LNCaP clone FGC (cell line): ENCODE measurements at regions not wholly inside any gene's neighbourhood (a gene's known extent, or its start where the extent isn't known, plus 50 kb on each side); places are given as distances from the start of the nearest gene placed in this dataset.
"Not testable (repeated sequence)": the region's sequence is repeated elsewhere in the genome, so short reads cannot be mapped to it uniquely, and the experiment has no call there.

Experiments
- DNase-seq: peaks from one replicate; pipeline ENCODE4 v3.0.0-alpha.2; 2011; ENCODE audit warnings: low read depth
- H3K4me3 ChIP-seq: 2 replicates; pipeline ENCODE4 v1.5.1; 2011; ENCODE audit warnings: mild to moderate bottlenecking, low read depth, low read length, control low read depth
- CTCF ChIP-seq: IDR thresholded peaks from 2 replicates; pipeline ENCODE4 v1.5.1; 2012; ENCODE audit warnings: mild to moderate bottlenecking; ENCODE audit not compliant: control insufficient read depth, insufficient read depth; ENCODE audit errors: extremely low read depth

GRCh38 chr13:61884830-61885229, 469.2 kb upstream of the PCDH20 start:
- no peak overlapping the region for H3K4me3 ChIP-seq

GRCh38 chr13:61880578-61881283, 465.1 kb upstream of the PCDH20 start:
- DNase-seq: peak; percentile 13
- H3K4me3 ChIP-seq: no peak overlapping the region
- TF ChIP-seq CTCF: peak; percentile 72

More at GRCh38 chr13:61884830-61885229, 469.2 kb upstream of the PCDH20 start:
- TF ChIP-seq CTCF: no peak
- DNase-seq: no peak

- H3K4me3 ChIP-seq, DNase-seq: not testable (repeated sequence)
These were observed 462.9 kb upstream of the PCDH20 start for GRCh38 chr13:61878565-61878964.

- no peak for DNase-seq
- no peak overlapping the region for H3K4me3 ChIP-seq
- no peak for TF ChIP-seq CTCF
These were observed 459.4 kb upstream of the PCDH20 start for GRCh38 chr13:61874970-61875579.

GRCh38 chr13:61873717-61874116, 458.1 kb upstream of the PCDH20 start:
- H3K4me3 ChIP-seq: no peak overlapping the region
- no peak for DNase-seq
- no peak for TF ChIP-seq CTCF

- no peak overlapping the region for H3K4me3 ChIP-seq
- DNase-seq: no peak
- TF ChIP-seq CTCF: no peak
These were observed 441.5 kb upstream of the PCDH20 start for GRCh38 chr13:61857198-61857597.

GRCh38 chr13:61852116-61852619, 436.5 kb upstream of the PCDH20 start:
- no peak for TF ChIP-seq CTCF

More at GRCh38 chr13:61852116-61852619, 436.5 kb upstream of the PCDH20 start:
- no peak for DNase-seq
- no peak overlapping the region for H3K4me3 ChIP-seq
